ENCODE measurements at regions not wholly inside any gene's neighbourhood (a gene's known extent, or its start where the extent isn't known, plus 50 kb on each side); places are given as distances from the start of the nearest gene placed in this dataset.
A peak's percentile ranks its signal among the peaks of the same experiment; 100 is the strongest.

DNA sequence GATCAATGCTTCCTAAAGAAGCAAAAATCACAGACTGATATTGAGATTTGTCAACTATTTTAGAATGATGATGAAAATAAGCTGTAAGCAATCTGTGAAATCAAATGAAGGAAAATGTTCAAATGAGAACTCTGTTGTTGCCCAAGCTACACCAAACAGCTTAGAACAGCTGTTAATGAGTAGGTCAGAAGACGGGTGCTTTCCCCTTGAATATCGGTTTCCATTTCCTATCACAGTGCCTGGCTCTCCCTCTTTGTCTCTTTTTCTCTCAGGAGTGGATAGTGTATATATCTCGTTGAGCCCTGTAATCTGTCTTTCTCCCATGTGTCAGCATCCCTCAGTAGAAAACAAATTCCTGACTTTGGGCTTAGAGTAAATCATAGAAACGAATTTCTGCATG lies 1592.9 kb upstream of the TENM3 start:
- Histone ChIP-seq H3K27ac (no peak overlapping the region), H3K27me3 (no peaks in the 10 kb centered on the region), H3K9me3 (no peaks in the 10 kb centered on the region), H3K4me3 (no peak overlapping the region), H3K4me1 (no peaks in the 10 kb centered on the region), H3K36me3 (no peaks in the 10 kb centered on the region)
- TF ChIP-seq POLR2AphosphoS5 (IDR thresholded peaks at IDR 0.05; ENCODE audit: insufficient read depth in 1 of 2, low read depth in 1 of 2) (no peak), POLR2A (IDR thresholded peaks at IDR 0.05) (no peak)
- TF ChIP-seq, protein P1, sequence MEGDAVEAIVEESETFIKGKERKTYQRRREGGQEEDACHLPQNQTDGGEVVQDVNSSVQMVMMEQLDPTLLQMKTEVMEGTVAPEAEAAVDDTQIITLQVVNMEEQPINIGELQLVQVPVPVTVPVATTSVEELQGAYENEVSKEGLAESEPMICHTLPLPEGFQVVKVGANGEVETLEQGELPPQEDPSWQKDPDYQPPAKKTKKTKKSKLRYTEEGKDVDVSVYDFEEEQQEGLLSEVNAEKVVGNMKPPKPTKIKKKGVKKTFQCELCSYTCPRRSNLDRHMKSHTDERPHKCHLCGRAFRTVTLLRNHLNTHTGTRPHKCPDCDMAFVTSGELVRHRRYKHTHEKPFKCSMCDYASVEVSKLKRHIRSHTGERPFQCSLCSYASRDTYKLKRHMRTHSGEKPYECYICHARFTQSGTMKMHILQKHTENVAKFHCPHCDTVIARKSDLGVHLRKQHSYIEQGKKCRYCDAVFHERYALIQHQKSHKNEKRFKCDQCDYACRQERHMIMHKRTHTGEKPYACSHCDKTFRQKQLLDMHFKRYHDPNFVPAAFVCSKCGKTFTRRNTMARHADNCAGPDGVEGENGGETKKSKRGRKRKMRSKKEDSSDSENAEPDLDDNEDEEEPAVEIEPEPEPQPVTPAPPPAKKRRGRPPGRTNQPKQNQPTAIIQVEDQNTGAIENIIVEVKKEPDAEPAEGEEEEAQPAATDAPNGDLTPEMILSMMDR (IDR thresholded peaks at IDR 0.05) = no peak
- intact Hi-C loops (cut with DNase I) = no loop called here
- DNase-seq (ENCODE audit: extremely low spot score in 2 of 2) = no peak

- intact Hi-C loops (cut with DNase I) = no loop called here
- Histone ChIP-seq H3K9me3 (no peaks in the 10 kb centered on the region), H3K4me1 (no peaks in the 10 kb centered on the region), H3K27ac (no peak overlapping the region), H3K4me3 (no peak overlapping the region), H3K27me3 (no peaks in the 10 kb centered on the region), H3K36me3 (no peaks in the 10 kb centered on the region)
- no peak for TF ChIP-seq POLR2A (IDR thresholded peaks at IDR 0.05)
- TF ChIP-seq, protein P1 (IDR thresholded peaks at IDR 0.05) = no peak
- TF ChIP-seq POLR2AphosphoS5 (IDR thresholded peaks at IDR 0.05; ENCODE audit: insufficient read depth in 1 of 2, low read depth in 1 of 2) = no peak
- DNase-seq (ENCODE audit: extremely low spot score in 2 of 2) = no peak
These were observed 1590.7 kb upstream of the TENM3 start for GRCh38 chr4:180652533-180652932.

DNA sequence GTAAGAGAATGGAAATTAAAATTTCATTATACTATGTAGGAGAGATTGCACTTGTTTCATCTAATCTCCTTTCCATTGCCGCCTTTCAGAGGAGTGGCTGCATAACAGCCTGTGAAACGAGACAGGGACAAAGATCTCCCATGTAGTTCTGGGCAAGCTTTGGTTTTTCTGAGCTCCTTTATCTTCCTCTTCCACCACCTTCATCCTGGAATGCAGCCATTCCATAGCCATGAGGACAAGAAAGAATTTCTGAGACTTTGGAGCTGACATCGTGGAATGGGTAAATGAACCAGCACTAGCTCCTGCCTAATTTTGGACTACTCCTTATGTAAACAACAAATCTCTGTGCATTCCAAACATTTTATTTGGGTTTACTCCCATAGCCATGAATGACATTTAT lies 1587.3 kb upstream of the TENM3 start:
- no peaks in the 10 kb centered on the region for H3K4me1 ChIP-seq
- intact Hi-C loops (cut with DNase I) = no loop called here

DNA sequence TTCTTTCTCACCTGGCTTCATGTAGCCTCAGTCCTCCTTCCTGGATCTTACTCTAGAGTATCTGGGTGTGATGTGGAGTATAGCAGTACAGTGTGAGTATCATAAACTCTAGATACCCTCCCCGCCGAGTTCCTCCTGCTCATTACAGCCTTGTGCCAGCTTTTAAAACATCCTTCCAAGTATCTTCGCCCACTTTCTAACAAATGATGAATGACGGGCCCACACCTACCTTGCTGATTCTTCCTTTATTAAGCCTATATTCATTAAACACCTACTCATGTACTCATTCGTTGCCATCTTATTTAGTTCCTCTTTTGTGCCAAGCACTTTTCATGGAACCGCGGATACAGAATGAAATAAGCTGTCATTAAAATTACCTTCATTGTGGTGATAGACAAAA lies 1585.3 kb upstream of the TENM3 start:
- Histone ChIP-seq H3K27me3 (no peaks in the 10 kb centered on the region), H3K27ac (no peak overlapping the region), H3K9me3 (no peaks in the 10 kb centered on the region), H3K4me1 (no peaks in the 10 kb centered on the region), H3K36me3 (no peaks in the 10 kb centered on the region), H3K4me3 (no peak overlapping the region)
- no peak for DNase-seq (ENCODE audit: extremely low spot score in 2 of 2)
- intact Hi-C loops (cut with DNase I) = no loop called here
- TF ChIP-seq, protein P1 (IDR thresholded peaks at IDR 0.05) = no peak
- no peak for TF ChIP-seq POLR2AphosphoS5 (IDR thresholded peaks at IDR 0.05; ENCODE audit: insufficient read depth in 1 of 2, low read depth in 1 of 2)
- no peak for TF ChIP-seq POLR2A (IDR thresholded peaks at IDR 0.05)

More for the DNA sequence above, 1587.3 kb upstream of the TENM3 start:
- Histone ChIP-seq H3K27ac (no peak overlapping the region), H3K9me3 (no peaks in the 10 kb centered on the region), H3K36me3 (no peaks in the 10 kb centered on the region), H3K27me3 (no peaks in the 10 kb centered on the region), H3K4me3 (no peak overlapping the region)
- TF ChIP-seq, protein P1 (IDR thresholded peaks at IDR 0.05) = no peak
- no peak for TF ChIP-seq POLR2AphosphoS5 (IDR thresholded peaks at IDR 0.05; ENCODE audit: insufficient read depth in 1 of 2, low read depth in 1 of 2)
- TF ChIP-seq POLR2A (IDR thresholded peaks at IDR 0.05) = no peak
- DNase-seq (ENCODE audit: extremely low spot score in 2 of 2) = no peak

DNA sequence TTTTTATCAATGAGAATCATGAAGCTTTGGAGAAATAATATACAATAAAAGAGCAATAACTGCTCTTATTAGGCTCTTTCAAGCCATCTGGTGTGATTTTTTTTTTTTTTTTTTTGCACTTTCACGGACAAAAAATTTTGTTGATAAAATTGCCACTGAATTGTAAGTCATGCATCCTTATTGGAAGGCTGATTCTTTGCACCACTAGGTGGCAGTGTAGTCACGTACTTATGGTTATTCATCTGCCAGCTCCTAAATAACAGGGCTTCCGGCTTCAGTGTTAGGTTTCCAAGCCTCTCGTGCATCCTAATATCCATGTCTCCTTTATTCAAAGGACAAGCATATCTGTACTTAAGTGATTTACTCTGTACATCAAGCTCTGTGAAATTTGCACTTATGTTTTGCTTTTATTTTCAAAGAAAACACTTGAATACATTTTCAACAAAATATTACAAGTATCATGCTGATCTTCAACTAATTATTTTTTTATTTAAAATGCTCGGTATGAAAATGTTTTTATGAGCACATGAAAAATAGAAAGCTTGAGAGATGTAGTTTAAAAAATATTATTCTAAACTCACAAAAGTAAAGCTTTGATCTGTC lies 1578.3 kb upstream of the TENM3 start:
- no peak overlapping the region for H3K4me3 ChIP-seq
- TF ChIP-seq, protein P1 (IDR thresholded peaks at IDR 0.05) = peak in 2 of 3 experiments; percentile 34 to 48
- no peak for TF ChIP-seq POLR2A (IDR thresholded peaks at IDR 0.05)
- no peak for TF ChIP-seq POLR2AphosphoS5 (IDR thresholded peaks at IDR 0.05; ENCODE audit: insufficient read depth in 1 of 2, low read depth in 1 of 2)
- no peaks in the 10 kb centered on the region for H3K9me3 ChIP-seq
- no peaks in the 10 kb centered on the region for H3K36me3 ChIP-seq
- no peak for DNase-seq (ENCODE audit: extremely low spot score in 2 of 2)
- intact Hi-C loops (cut with DNase I) = no loop called here
- no peak overlapping the region for H3K27ac ChIP-seq
- no peaks in the 10 kb centered on the region for H3K4me1 ChIP-seq
- H3K27me3 ChIP-seq = no peaks in the 10 kb centered on the region

All from vagina (tissue), 2 donors.